ENCODE measurements at regions not wholly inside any gene's neighbourhood (a gene's known extent, or its start where the extent isn't known, plus 50 kb on each side); places are given as distances from the start of the nearest gene placed in this dataset.
"Not testable (repeated sequence)": the region's sequence is repeated elsewhere in the genome, so short reads cannot be mapped to it uniquely, and the experiment has no call there.

- H3K36me3 ChIP-seq (ENCODE audit: control insufficient read depth, insufficient read depth, low read length), result no peaks in the 10 kb centered on the region
- Mint-ChIP-seq H3K36me3 (no peaks in the 10 kb centered on the region), H3K9me3 (peaks cover 0 to 7% of the 10 kb centered on the region in 2 donors), H3K4me1 (no peaks in the 10 kb centered on the region), H3K4me3 (no peak overlapping the region), H3K27me3 (ENCODE audit: low read depth in 2 of 2) (no peaks in the 10 kb centered on the region), H3K27ac (no peak overlapping the region)
- intact Hi-C loops (cut with micrococcal nuclease), result no loop called here
- H3K4me1 ChIP-seq (ENCODE audit: control insufficient read depth, insufficient read depth, low read length), result no peaks in the 10 kb centered on the region
- no peaks in the 10 kb centered on the region for H3K27me3 ChIP-seq (ENCODE audit: control insufficient read depth, insufficient read depth, low read length)
- ATAC-seq (no peak), DNase-seq (no peak)
- no peak for TF ChIP-seq CTCF (IDR thresholded peaks at IDR 0.05)
- no peaks in the 10 kb centered on the region for H3K9me3 ChIP-seq (ENCODE audit: control insufficient read depth, insufficient read depth, low read length)
- WGBS (ENCODE audit: insufficient coverage), result no CpG with 5 or more reads among the region's 2 CpGs
- no peak overlapping the region for H3K27ac ChIP-seq (ENCODE audit: low read length)
- no peak overlapping the region for H3K4me3 ChIP-seq (ENCODE audit: low read length)
Observed at GRCh38 chr4:83906561-83906960, 370.7 kb downstream of the GPAT3 start.

- TF ChIP-seq CTCF (IDR thresholded peaks at IDR 0.05), result no peak
- Histone ChIP-seq H3K4me1 (ENCODE audit: control insufficient read depth, insufficient read depth, low read length) (no peaks in the 10 kb centered on the region), H3K36me3 (ENCODE audit: control insufficient read depth, insufficient read depth, low read length) (no peaks in the 10 kb centered on the region), H3K27ac (ENCODE audit: low read length) (no peak overlapping the region), H3K4me3 (ENCODE audit: low read length) (no peak overlapping the region), H3K27me3 (ENCODE audit: control insufficient read depth, insufficient read depth, low read length) (no peaks in the 10 kb centered on the region), H3K9me3 (ENCODE audit: control insufficient read depth, insufficient read depth, low read length) (no peaks in the 10 kb centered on the region)
- ATAC-seq (no peak), DNase-seq (no peak)
- Mint-ChIP-seq H3K9me3 (peaks cover 3 to 5% of the 10 kb centered on the region in 2 donors), H3K4me1 (no peaks in the 10 kb centered on the region), H3K36me3 (no peaks in the 10 kb centered on the region), H3K4me3 (no peak overlapping the region), H3K27me3 (ENCODE audit: low read depth in 2 of 2) (no peaks in the 10 kb centered on the region), H3K27ac (no peak overlapping the region)
- intact Hi-C loops (cut with micrococcal nuclease), result no loop called here
Observed at GRCh38 chr4:83905952-83906351, 370.0 kb downstream of the GPAT3 start.

- H3K4me1 Mint-ChIP-seq; H3K27ac ChIP-seq (ENCODE audit: low read length); intact Hi-C loops (cut with micrococcal nuclease); H3K27ac Mint-ChIP-seq; H3K9me3 ChIP-seq (ENCODE audit: control insufficient read depth, insufficient read depth, low read length); H3K9me3 Mint-ChIP-seq; H3K4me1 ChIP-seq (ENCODE audit: control insufficient read depth, insufficient read depth, low read length); H3K4me3 Mint-ChIP-seq; DNase-seq; H3K36me3 ChIP-seq (ENCODE audit: control insufficient read depth, insufficient read depth, low read length); H3K27me3 ChIP-seq (ENCODE audit: control insufficient read depth, insufficient read depth, low read length); ATAC-seq; H3K36me3 Mint-ChIP-seq; H3K27me3 Mint-ChIP-seq (ENCODE audit: low read depth in 2 of 2); H3K4me3 ChIP-seq (ENCODE audit: low read length): not testable (repeated sequence)
- WGBS (ENCODE audit: insufficient coverage), result no CpG with 5 or more reads among the region's 1 CpG
Observed at GRCh38 chr4:83903740-83904139, 367.8 kb downstream of the GPAT3 start.

- no peaks in the 10 kb centered on the region for H3K9me3 ChIP-seq (ENCODE audit: control insufficient read depth, insufficient read depth, low read length)
- H3K4me1 Mint-ChIP-seq, result no peaks in the 10 kb centered on the region
- TF ChIP-seq CTCF (IDR thresholded peaks at IDR 0.05), result no peak
- H3K4me3 Mint-ChIP-seq, result no peak overlapping the region
- no peaks in the 10 kb centered on the region for H3K4me1 ChIP-seq (ENCODE audit: control insufficient read depth, insufficient read depth, low read length)
- no peak overlapping the region for H3K4me3 ChIP-seq (ENCODE audit: low read length)
- H3K36me3 Mint-ChIP-seq, result no peaks in the 10 kb centered on the region
- no peaks in the 10 kb centered on the region for H3K36me3 ChIP-seq (ENCODE audit: control insufficient read depth, insufficient read depth, low read length)
- H3K27ac ChIP-seq (ENCODE audit: low read length), result no peak overlapping the region
- H3K9me3 Mint-ChIP-seq, result peaks cover 5 to 6% of the 10 kb centered on the region in 2 donors
- no peak for ATAC-seq
- no peaks in the 10 kb centered on the region for H3K27me3 Mint-ChIP-seq (ENCODE audit: low read depth in 2 of 2)
- intact Hi-C loops (cut with micrococcal nuclease), result no loop called here
- WGBS (ENCODE audit: insufficient coverage), result 20% methylated on average over 1 of the region's 1 CpG
- H3K27ac Mint-ChIP-seq, result no peak overlapping the region
- DNase-seq, result no peak
- H3K27me3 ChIP-seq (ENCODE audit: control insufficient read depth, insufficient read depth, low read length), result no peaks in the 10 kb centered on the region
Observed at GRCh38 chr4:83894831-83895230, 358.9 kb downstream of the GPAT3 start.
